Hematopoietic multipotent progenitor cell (in vitro differentiated cells): ENCODE measurements at regions not wholly inside any gene's neighbourhood (a gene's known extent, or its start where the extent isn't known, plus 50 kb on each side); places are given as distances from the start of the nearest gene placed in this dataset.

ENCODE experiments used
- DNase-seq, 3 donors: peaks; one replicate each; pipeline ENCODE4 v3.0.0-alpha.2; 2011 to 2015; ENCODE audit warnings: low read depth in 2 of 3, low spot score in 2 of 3

DNA sequence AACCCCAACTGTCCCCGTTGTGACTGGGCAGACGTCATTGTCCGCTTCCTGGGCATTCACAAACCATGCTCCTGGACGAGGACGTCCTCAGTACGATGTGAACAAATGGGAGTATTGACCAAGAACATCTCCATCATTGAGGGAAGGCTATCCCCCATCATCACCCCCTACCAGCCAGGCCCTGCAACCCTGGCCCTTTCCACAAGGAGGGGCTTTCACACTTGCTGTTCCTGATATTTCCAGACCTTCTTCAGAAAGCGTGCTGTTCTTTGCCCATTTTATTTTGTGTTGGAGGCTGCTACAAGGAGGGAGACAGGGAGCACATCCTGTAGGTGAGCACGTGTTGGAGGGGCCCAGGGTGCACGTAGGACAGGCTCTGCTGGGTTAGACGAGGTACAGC is 277.0 kb upstream of the LRRC3B start:
- no peak for DNase-seq

DNA sequence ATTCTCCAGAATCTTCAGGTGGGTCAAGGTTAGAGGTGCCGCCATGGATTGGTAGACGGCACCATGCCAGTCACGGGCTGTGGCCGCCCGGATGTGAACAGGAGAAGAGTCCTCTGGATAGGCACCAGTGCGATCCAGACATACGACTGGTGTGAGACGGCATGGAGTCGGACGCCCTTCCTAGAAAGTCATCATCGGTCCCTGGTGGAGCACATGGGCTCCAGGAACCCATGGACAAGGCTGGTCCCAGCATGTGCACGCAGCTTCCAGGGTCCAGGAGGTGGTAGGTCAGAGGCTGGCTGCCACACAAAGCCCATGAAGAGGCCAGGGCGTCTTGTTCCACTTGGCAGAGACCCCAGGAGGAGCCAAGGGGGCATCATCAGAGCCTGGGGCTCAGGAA is 276.1 kb upstream of the LRRC3B start:
- DNase-seq = no peak

DNA sequence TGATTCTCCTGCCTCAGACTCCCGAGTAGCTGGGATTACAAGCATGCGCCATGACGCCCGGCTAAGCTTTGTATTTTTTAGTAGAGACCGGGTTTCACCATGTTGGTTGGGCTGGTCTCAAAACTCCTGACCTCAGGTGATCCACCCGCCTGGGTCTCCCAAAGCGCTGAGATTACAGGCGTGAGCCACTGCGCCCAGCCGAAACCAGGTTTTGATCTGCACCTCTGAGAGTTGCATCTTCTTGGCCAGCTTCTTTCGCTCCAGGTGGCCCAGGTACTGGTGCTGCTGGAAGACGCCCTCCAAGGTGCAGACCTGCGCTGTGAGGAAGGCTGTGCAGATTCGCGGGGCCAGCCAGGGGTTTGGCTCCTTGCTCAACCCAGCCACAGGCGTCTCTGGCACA is 275.4 kb upstream of the LRRC3B start:
- DNase-seq = no peak

DNA sequence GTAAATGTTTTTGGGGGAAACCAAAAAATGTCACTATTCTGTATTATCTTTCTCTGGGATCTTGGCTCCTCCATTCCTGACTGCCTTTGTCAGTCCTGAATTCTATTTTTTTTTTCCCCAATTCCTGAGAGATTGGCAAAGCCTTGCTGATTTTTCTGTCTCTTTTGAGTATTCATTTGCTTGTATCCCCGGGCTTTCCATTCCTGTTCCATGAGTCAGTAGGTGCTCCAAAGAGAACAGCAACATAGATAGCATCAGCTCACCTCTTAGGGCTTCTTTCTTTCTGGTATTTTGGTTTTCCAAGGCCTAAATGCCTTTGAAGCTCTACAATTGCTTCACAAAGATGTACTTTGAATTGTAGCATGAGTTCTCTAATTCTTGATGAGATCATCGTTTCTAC is 271.7 kb upstream of the LRRC3B start:
- DNase-seq = no peak

DNA sequence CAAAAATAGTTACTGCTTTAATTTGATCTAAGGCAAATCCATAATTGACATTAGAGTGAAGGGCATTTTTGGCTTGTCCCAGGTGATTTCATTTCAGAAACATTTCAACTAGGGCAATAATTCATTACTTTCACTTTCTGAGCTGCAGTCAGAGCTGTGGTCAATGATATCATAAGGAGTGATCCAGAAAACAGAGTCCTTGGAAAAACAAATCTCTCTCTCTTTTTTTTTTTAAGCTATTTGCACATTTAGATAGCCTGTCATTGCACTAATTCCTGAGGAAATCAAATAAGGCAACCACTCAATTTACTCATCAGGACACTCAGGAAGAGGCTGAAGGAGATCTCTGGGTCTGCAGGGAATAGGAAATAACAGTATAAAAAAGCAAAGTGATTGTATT is 269.5 kb upstream of the LRRC3B start:
- DNase-seq = no peak

DNA sequence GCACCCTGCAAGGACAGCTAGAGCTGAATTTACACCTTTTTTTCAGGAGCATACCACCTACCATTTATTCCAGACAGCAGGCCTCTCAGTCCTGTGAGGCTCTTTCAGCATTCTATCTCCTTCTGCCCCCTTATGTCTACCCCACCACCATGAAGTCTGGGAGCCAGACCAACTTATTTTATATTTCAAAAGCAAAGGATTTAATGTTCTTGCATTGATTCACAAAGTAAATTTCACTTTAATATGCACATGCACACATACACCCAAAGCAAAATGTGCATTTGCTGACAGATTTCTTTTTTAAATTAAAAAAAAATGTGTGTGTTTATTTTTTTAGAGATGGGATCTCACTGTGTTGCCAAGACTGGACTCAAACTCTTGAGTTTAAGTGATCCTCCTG is 264.2 kb upstream of the LRRC3B start:
- no peak for DNase-seq

DNA sequence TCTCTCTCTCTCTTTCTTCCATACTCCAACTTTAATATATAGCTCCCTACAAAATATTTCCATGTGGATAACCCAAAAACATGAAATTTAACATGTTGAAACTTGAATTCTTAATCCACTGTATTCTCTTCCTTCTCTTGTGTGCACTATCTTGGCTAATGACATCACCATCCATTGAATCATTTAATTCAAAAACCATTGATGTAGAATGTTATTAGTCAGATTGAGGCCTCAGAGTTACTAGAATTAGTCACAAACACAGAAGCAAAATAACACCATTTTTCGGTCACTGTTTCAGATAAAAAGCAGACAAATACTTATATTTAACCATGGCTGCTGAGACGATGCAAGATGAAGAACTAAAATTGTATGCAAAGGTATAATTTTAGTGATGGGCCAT is 256.9 kb upstream of the LRRC3B start:
- DNase-seq = no peak

DNA sequence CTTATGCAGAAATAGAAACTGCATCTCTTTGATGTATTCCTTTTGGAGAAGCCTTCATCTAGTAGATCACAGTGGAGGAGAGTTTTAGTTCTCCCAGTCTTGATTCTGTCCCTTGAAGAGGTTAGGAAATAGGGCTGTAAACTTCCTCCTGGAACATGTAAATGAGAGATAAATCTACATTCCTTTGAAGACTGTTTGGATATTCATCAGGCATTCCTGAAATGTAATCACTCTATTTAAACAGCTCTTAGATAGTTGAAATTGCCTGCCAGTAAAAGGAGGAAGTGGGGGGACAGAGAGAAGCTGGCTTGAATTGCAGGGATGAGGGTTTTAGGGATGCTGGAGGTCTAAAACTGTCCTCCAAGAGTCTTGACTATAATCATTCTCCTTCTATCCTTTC is 254.3 kb upstream of the LRRC3B start:
- DNase-seq = no peak

DNA sequence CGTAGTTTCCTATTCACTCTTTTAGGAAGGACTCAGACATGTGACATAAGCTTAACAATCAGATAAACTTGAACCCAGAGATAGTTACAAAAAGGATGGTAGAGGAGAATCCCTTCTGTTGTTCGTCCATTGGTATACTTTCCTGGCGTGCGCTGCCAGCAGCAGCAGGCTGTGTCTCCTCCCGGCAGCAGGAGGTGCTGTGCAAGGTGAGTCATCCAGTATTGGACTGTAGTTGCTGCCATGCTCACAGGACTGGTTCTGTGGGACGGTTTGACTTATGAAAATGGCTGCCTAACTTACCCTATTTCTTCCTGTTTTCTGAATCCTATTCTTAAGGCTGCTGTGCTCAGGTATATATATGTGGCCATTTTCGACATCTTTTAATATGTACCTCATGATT is 253.4 kb upstream of the LRRC3B start:
- DNase-seq = no peak

DNA sequence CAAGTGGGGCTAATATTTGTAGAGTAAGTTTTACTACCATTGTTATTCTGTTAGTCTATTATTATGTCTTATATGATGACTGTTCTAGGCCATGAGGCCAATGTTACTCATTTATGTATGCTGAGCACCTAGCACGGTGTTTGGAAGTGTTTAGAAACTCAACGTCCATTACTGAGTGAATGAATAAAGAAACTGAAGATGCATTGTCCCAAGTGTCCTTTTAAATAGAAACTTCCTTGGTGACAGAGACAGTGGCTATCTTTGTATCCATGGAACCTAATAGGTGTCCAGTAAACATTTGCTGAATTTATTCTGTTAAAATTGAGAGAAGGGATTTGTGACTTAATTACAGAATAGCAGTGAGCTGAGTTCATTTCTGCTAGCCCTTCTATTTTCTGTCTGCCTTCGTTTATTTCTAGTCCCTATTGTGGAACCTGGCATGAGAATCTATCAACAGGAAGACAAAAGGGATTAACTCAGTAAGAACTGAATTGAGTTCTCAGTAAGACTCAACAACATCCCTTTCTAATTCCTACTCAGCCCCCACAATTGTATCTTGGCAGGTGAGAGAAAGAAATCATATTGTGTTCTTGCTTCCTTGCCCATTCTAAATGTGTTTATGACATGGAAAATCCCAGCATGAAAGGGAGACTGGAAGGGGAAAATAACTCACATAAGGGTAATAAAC is 246.6 kb upstream of the LRRC3B start:
- no peak for DNase-seq

DNA sequence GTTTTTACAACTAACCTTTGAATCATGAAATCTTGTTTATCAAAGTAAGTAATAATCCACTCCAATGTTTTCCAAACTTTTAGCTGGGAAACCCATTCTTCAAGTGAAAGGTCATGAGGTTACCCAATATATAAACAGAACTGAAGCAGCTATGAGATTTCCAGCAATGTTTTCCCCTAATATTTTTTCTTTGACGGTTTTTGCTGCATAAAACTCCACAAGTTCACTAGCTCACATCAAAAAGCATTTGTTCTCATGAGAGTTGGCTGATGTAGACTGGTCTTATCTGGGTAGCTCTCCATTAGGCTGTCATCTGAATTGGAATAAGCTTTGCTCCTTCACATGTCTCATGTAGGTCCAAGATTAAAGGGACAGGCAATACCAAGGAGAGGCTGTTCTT is 241.2 kb upstream of the LRRC3B start:
- DNase-seq = no peak

DNA sequence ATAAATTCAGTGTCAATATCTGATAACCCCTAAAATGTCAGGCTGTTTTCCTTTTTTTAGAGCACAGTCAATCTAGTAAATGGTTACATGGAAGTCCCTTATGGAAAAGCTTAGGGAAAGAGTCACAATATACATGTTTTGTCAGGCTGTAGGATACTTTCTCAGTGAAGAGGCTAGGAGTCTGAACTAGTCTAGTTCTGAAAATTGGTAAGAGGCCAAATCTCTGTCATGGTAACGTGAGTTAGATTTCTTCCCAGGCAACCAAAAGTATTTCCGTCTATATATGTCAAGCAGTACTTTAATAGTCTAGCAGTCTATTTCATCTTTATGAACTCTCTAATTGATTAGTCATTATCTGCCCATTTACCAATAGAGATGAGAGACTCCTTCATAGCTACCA is 215.9 kb upstream of the LRRC3B start:
- DNase-seq = no peak

DNA sequence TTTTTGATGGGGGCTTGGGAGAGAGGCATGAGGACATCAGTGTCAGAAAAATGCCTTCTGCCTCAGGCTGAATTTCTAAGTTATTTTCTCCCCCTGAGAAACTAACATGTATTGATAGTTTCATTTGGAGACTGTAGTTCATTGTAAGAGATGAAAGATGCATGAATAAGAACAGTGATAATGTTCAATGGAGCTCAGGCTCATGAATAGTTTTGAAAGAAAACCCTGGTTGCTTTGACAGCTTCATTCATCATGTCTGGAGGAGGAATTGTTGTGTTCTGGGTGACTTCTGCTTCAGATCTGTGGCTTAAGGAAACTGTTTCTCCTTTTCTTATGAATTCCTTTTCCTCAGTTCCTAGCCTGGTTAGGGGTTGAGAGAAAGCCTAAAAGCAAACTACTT is 204.0 kb upstream of the LRRC3B start:
- DNase-seq = no peak

DNA sequence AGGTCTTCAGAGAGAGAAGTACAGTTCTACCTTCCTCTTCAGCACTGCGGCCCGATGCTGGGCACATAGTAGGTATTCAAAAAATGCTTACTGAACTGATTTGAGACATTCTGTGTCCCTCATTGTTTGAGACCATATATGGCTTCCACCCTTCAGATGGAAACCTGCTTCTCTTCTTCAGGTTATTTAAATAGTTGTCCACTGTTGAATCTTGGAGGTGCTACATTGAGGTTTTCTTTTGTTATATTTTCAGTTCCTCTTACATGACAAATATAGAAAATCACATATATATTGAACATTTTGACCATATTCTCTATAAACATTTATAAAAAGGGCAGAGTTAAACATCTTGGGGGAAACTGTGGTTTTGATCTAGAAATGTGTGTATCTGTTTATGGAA is 200.2 kb upstream of the LRRC3B start:
- DNase-seq = no peak

DNA sequence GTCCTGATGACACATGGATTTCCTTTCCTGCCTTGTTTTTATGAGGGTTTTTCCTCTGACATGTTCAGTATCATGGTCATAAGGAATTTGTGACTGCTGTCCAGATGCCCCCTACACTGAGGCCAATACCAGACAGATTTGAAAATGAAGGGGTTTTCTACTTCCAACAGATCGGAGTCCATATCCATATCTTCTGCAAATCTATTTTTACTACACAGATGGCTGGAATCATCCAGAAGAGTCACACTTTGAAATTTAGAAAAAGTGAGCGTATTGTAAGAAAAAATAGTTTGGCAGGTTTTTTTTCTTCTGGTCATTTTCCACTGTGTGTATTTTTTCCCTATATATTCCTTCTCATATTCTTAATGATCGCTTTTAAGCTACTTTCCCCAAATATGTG is 197.5 kb upstream of the LRRC3B start:
- no peak for DNase-seq

DNA sequence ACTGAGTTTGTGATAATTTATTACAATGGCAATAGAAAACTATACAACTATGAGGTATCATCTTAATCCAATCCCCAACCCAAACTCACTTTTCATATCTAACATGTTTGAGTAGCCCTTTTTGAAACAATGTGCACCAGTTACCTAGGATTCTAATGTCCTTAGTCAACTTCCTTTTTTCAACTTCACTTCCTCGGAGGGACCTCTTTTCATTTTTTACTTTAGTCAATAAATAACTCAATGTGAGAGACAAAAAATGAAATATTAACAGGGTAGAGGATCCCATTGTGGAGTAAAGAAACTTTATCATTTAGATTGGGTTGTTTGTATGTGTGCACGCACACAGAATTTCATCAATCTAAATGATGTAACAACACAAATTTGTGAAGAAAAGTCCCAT is 193.6 kb upstream of the LRRC3B start:
- DNase-seq = no peak

DNA sequence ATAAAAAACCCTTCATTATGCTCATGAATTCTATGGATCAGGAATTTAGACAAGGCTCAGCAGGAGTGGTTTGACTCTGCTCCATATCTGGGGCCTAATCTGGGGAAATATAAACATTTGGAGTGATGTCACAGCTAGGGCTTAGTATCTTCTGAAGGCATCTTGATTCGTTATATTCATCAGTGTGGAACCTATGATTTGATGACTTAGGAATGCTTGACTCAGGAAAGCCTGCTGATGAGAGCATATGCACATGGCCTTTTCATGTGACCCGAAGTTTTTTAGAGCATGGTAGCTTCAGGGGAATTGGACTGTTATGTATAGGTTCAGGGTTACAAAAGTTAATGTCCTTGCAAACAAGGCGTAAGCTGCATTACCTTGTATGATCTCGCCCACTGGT is 184.9 kb upstream of the LRRC3B start:
- DNase-seq = no peak

DNA sequence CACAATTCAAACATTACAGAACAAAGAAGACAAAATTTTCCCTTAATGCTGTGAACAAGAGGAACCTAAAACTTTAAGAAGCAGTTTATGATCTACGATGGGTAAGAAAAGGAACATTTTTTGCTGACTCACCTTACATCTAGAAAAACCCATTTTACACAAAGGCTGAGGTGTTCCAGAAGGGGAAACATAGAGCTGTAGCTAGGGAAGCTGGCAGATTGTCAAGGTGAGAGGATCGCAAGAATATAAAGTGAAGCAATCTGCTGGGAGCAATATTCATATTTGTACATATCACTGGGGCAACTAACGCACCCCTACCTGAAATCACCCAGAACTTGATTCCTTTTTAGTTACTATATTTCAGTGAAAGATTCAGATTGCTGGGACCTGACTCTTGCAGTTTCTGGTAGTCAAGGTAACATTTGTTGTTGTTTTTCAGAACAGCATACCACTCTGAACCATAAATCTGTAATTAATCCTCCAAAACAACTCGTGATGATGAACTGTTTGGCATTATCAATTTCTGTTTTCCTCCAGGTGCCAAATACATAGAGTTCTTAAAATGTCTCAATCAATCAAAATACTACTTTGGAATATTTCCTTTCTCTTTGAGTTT is 184.1 kb upstream of the LRRC3B start:
- no peak for DNase-seq

DNA sequence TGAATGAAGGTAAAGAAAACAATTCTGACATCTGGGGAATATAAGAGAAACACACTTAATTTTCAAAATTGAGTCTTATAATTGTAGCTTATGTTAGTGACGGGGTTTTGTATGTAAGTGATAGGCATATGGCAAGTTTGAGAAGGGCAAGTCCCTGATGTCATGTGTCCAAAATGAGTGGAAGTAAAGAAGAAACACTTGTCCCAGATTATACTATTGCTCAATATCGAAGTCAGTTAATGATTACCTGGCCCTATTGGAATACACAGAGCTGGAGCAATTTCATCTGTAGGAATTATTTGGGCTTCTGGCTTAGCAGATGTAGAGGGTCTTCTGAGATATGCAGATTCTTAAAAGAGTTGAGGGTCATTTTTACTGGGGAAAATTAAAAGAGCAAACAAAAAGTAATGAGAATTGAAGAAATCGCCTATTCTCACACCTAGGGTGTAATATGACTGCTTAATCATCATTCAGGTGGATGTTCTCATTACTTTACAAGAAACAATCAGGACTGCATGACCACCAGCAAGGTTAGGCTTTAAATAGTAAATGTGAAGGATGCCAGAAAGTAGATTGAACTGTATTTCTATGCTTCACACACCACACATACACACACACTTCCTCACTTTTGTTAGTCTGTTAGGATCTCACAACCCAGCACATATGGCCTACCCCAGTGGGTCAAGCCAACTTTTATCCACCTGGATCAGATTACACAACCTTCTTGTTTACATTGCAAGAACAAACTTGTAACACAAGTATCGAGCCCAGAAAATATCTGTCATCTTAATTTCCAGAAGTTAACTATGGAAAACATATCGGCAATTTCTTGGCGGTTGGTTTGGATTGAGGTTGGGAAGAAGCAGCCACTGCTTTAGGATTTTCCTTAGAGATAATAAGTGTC is 183.3 kb upstream of the LRRC3B start:
- no peak for DNase-seq

DNA sequence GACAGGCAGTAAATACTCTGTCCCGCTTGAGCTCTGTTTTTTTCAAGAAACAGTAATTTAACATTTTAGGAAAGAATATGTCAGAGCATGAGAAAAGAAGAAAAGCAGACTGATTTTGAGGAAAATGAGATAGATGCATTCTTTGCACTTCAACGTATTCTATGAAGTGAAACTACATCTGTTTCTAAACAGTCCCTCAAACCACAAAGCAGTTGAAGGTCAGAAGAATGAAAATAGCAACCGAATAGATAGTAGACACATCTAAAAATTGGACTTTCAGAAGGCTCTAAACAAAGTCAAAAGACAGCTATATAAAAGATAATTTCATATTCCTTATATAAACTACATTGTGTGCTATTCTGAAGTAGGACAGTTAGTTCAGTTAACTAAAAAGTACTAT is 172.6 kb upstream of the LRRC3B start:
- no peak for DNase-seq

DNA sequence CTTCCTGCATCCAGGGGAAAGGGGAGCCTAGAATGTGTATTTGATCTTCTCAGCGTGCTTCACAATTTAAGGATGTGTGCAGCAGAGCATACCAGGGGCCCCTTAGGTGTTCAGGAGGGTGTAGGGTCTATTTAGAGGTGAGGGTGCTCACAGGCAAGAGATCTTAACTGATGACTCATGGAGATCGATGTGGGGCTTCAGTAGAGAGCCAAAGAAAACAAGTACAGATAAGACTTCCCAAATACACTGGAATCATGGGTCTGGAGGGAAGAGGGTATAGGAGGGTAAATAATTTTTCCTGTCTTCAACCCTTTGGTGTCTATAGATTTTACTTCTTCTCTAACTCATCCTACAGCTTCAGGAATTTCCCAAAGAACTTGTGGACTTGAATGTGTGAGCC is 170.2 kb upstream of the LRRC3B start:
- no peak for DNase-seq

DNA sequence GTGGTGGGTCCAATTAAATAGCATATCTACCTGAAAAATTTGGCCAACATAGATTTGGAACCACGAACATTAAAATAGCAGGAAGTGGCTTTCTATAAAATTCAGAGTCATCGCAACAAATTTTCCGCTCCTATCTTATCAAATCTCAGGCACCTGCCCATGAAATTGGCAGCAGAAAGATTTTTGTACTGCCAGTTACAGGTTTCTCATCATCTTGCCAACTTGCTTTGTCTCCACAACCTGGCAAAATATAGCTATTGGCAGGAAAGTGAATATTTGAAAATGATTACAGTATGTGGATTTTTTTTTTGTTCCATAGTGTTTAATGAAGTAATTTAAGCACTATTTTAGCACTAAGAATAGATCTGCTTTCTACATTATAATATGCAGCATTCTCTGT is 161.6 kb upstream of the LRRC3B start:
- DNase-seq = no peak
